Thyroid gland (tissue), 4 donors: ENCODE measurements at regions not wholly inside any gene's neighbourhood (a gene's known extent, or its start where the extent isn't known, plus 50 kb on each side); places are given as distances from the start of the nearest gene placed in this dataset.

Source experiments
- DNase-seq, 2 donors: peaks; one replicate each; pipeline ENCODE4 v3.0.0-alpha.2; 2019
- H3K27ac ChIP-seq, 3 donors: fragments of 200-600 bp; sonication (generic); 1 replicate in 2 of 3; 2 replicates in 1 of 3; pipeline ENCODE4 v1.5.1; 2016 to 2019; ENCODE audit warnings: mild to moderate bottlenecking in 1 of 3, moderate library complexity in 1 of 3
- H3K27me3 ChIP-seq: fragments of 200-600 bp; sonication (generic); one replicate; pipeline ENCODE4 v1.5.1; 2019
- H3K36me3 ChIP-seq, 2 donors: fragments of 200-600 bp; sonication (generic); one replicate each; pipeline ENCODE4 v1.5.1; 2016 to 2019
- H3K4me1 ChIP-seq, 2 donors: fragments of 200-600 bp; sonication (generic); one replicate each; pipeline ENCODE4 v1.5.1; 2017 to 2019
- H3K4me3 ChIP-seq, 3 donors: fragments of 200-600 bp; sonication (generic); replicated peaks in 1 of 3; 1 replicate in 2 of 3; 2 replicates in 1 of 3; pipeline ENCODE4 v1.5.1; 2016; ENCODE audit warnings: mild to moderate bottlenecking in 1 of 3
- H3K9me3 ChIP-seq: fragments of 200-600 bp; sonication (generic); one replicate; pipeline ENCODE4 v1.5.1; 2017
- CTCF ChIP-seq, 6 experiments: fragments of 200-600 bp in 3 of 6; fragments of 450-650 bp in 3 of 6; sonication (generic) in 3 of 6; IDR thresholded peaks; one replicate each; pipeline ENCODE4 v1.5.1; 2016 to 2019; ENCODE audit warnings: antibody characterized with exemption in 6 of 6, mild to moderate bottlenecking in 2 of 6, inconsistent platforms in 1 of 6, moderate library complexity in 1 of 6
- POLR2A ChIP-seq, 2 donors: fragments of 450-650 bp; IDR thresholded peaks; one replicate each; pipeline ENCODE4 v1.6.1; 2017; ENCODE audit warnings: antibody characterized with exemption in 2 of 2, mild to moderate bottlenecking in 2 of 2, moderate library complexity in 1 of 2
- WGBS, 2 donors: methylation state at CpG; one replicate each; pipeline ENCODE4 v1.1.5; 2017; 5-methylcytosine and 5-hydroxymethylcytosine counted together
- intact Hi-C: fragments of 100-400 bp; cut with DNase I; formaldehyde crosslinking; loops from one replicate; pipeline ENCODE4 v1.15.1; 2023

- intact Hi-C loops, result no loop called here
- H3K36me3 ChIP-seq, result no peaks in the 10 kb centered on the region
- 74 to 79% methylated on average over 3 of the region's 3 CpGs for WGBS, 2 donors
Measured at GRCh38 chr4:138409670-138410069, 167.5 kb upstream of the SLC7A11 start.

GRCh38 chr4:138408758-138409157 lies 166.6 kb upstream of the SLC7A11 start:
- Histone ChIP-seq H3K27me3 (no peaks in the 10 kb centered on the region), H3K4me1 (peaks cover 0 to 17% of the 10 kb centered on the region in 2 donors), H3K4me3 (no peak overlapping the region), H3K36me3 (no peaks in the 10 kb centered on the region), H3K9me3 (no peaks in the 10 kb centered on the region), H3K27ac (no peak overlapping the region)
- DNase-seq, result no peak
- TF ChIP-seq POLR2A (IDR thresholded peaks at IDR 0.05), result no peak
- no peak for TF ChIP-seq CTCF (IDR thresholded peaks at IDR 0.05)
- 64 to 93% methylated on average over 2 of the region's 2 CpGs for WGBS, 2 donors
- intact Hi-C loops, result no loop called here

More at GRCh38 chr4:138409670-138410069, 167.5 kb upstream of the SLC7A11 start:
- peaks cover 0 to 17% of the 10 kb centered on the region in 2 donors for H3K4me1 ChIP-seq
- no peak for TF ChIP-seq CTCF (IDR thresholded peaks at IDR 0.05)
- TF ChIP-seq POLR2A (IDR thresholded peaks at IDR 0.05), result no peak
- no peaks in the 10 kb centered on the region for H3K9me3 ChIP-seq
- H3K4me3 ChIP-seq, result no peak overlapping the region
- DNase-seq, result no peak
- H3K27ac ChIP-seq, result no peak overlapping the region
- no peaks in the 10 kb centered on the region for H3K27me3 ChIP-seq

GRCh38 chr4:138407329-138407728 lies 165.2 kb upstream of the SLC7A11 start:
- no peak for DNase-seq
- H3K27me3 ChIP-seq, result no peaks in the 10 kb centered on the region
- H3K36me3 ChIP-seq, result no peaks in the 10 kb centered on the region
- no peaks in the 10 kb centered on the region for H3K9me3 ChIP-seq
- intact Hi-C loops, result no loop called here
- TF ChIP-seq CTCF (IDR thresholded peaks at IDR 0.05), result no peak
- TF ChIP-seq POLR2A (IDR thresholded peaks at IDR 0.05), result no peak
- no peak overlapping the region for H3K27ac ChIP-seq
- peaks cover 0 to 17% of the 10 kb centered on the region in 2 donors for H3K4me1 ChIP-seq
- H3K4me3 ChIP-seq, result no peak overlapping the region
- 84 to 86% methylated on average over 3 of the region's 3 CpGs for WGBS, 2 donors

GRCh38 chr4:138406876-138407275 lies 164.7 kb upstream of the SLC7A11 start:
- no peak for DNase-seq
- WGBS, 2 donors, result 6 to 7% methylated on average over 1 of the region's 1 CpG
- Histone ChIP-seq H3K36me3 (no peaks in the 10 kb centered on the region), H3K27ac (no peak overlapping the region), H3K4me1 (peaks cover 0 to 17% of the 10 kb centered on the region in 2 donors), H3K9me3 (no peaks in the 10 kb centered on the region), H3K27me3 (no peaks in the 10 kb centered on the region), H3K4me3 (no peak overlapping the region)
- intact Hi-C loops, result no loop called here
- TF ChIP-seq POLR2A (IDR thresholded peaks at IDR 0.05) (no peak), CTCF (IDR thresholded peaks at IDR 0.05) (no peak)

GRCh38 chr4:138405934-138406567 lies 163.9 kb upstream of the SLC7A11 start:
- Histone ChIP-seq H3K27me3 (no peaks in the 10 kb centered on the region), H3K4me3 (no peak overlapping the region), H3K4me1 (peaks cover 2 to 17% of the 10 kb centered on the region in 2 donors), H3K9me3 (no peaks in the 10 kb centered on the region), H3K27ac (no peak overlapping the region), H3K36me3 (no peaks in the 10 kb centered on the region)
- DNase-seq, result no peak
- TF ChIP-seq CTCF (IDR thresholded peaks at IDR 0.05) (no peak), POLR2A (IDR thresholded peaks at IDR 0.05) (no peak)
- intact Hi-C loops, result no loop called here
- 81 to 90% methylated on average over 1 of the region's 1 CpG for WGBS, 2 donors
